IMR-90 (cell line): ENCODE measurements at regions not wholly inside any gene's neighbourhood (a gene's known extent, or its start where the extent isn't known, plus 50 kb on each side); places are given as distances from the start of the nearest gene placed in this dataset.

Source experiments
- ATAC-seq: fragments of 200-7000 bp; cut with Tn5 transposase; 2 replicates; pipeline ENCODE4 v1.9.1; 2020; ENCODE audit warnings: low read depth, mild to moderate bottlenecking, moderate library complexity
- BruUV-seq: library from RNA; stranded (reverse); fragments of 400-500 nt; replicated peaks from 2 replicates; lab custom pipeline; 2021; lab: Mats Ljungman, UMichigan
- CTCF ChIA-PET: fragments of 300-600 bp; formaldehyde crosslinking; extraction: SDS; loops from one replicate; lab custom pipeline; 2021; ENCODE audit warnings: antibody characterized with exemption; lab: Yijun Ruan, JAX
- POLR2A ChIA-PET: fragments of 300-600 bp; sonication (Branson Sonifier 250); formaldehyde crosslinking; loops from one replicate; lab custom pipeline; 2022; ENCODE audit warnings: antibody characterized with exemption; ENCODE audit not compliant: unreplicated experiment; lab: Charles Lee
- DNase-seq: peaks from one replicate; pipeline ENCODE4 v3.0.0; 2013
- H2AFZ ChIP-seq: replicated peaks from 2 replicates; pipeline ENCODE3; 2013; ENCODE audit warnings: low read length, mild to moderate bottlenecking; ENCODE audit not compliant: poor library complexity
- H2AK5ac ChIP-seq: 2 replicates; pipeline ENCODE4 v1.6.1; 2013; ENCODE audit warnings: low read depth, low read length, inconsistent platforms
- H2AK9ac ChIP-seq: replicated peaks from 2 replicates; pipeline ENCODE3; 2013; ENCODE audit warnings: mild to moderate bottlenecking, low read depth, low read length, moderate library complexity; ENCODE audit not compliant: poor library complexity
- H2BK120ac ChIP-seq: 2 replicates; pipeline ENCODE4 v1.6.1; 2013; ENCODE audit warnings: low read depth, low read length, inconsistent platforms
- H2BK15ac ChIP-seq: 3 replicates; pipeline ENCODE4 v1.6.1; 2013; ENCODE audit warnings: low read depth, low read length, inconsistent platforms
- H2BK20ac ChIP-seq: 2 replicates; pipeline ENCODE4 v1.6.1; 2013; ENCODE audit warnings: low read depth, mild to moderate bottlenecking, inconsistent platforms, low read length, moderate library complexity
- H2BK5ac ChIP-seq: 2 replicates; pipeline ENCODE4 v1.6.1; 2013; ENCODE audit warnings: mild to moderate bottlenecking, low read depth, low read length, inconsistent platforms; ENCODE audit not compliant: poor library complexity, severe bottlenecking
- H3K14ac ChIP-seq: replicated peaks from 2 replicates; pipeline ENCODE4 v1.6.1; 2013; ENCODE audit warnings: low read depth, low read length, inconsistent platforms
- H3K18ac ChIP-seq: 2 replicates; pipeline ENCODE4 v1.6.1; 2013; ENCODE audit warnings: low read depth, low read length, control low read depth
- H3K23ac ChIP-seq: 2 replicates; pipeline ENCODE4 v1.6.1; 2013; ENCODE audit warnings: low read depth, low read length, inconsistent platforms
- H3K27ac ChIP-seq: 2 replicates; pipeline ENCODE4 v1.5.1; 2013; ENCODE audit warnings: mild to moderate bottlenecking, control low read depth, low read length; ENCODE audit not compliant: insufficient read depth
- H3K27me3 ChIP-seq: 2 replicates; pipeline ENCODE4 v1.6.1; 2013; ENCODE audit warnings: low read length; ENCODE audit not compliant: control insufficient read depth, insufficient read depth
- H3K36me3 ChIP-seq: 2 replicates; pipeline ENCODE4 v1.6.1; 2013; ENCODE audit warnings: low read length, mixed read lengths; ENCODE audit not compliant: control insufficient read depth, insufficient read depth
- H3K4ac ChIP-seq: 2 replicates; pipeline ENCODE4 v1.6.1; 2013; ENCODE audit warnings: low read depth, low read length, inconsistent platforms
- H3K4me1 ChIP-seq: 2 replicates; pipeline ENCODE4 v1.6.1; 2013; ENCODE audit warnings: low read length, mixed read lengths; ENCODE audit not compliant: control insufficient read depth, insufficient read depth
- H3K4me2 ChIP-seq: 2 replicates; pipeline ENCODE4 v1.6.1; 2013; ENCODE audit warnings: low read depth, mild to moderate bottlenecking, control low read depth, low read length, moderate library complexity
- H3K4me3 ChIP-seq: 2 replicates; pipeline ENCODE4 v1.5.1; 2013; ENCODE audit warnings: low read depth, mild to moderate bottlenecking, control low read depth, low read length, moderate library complexity; ENCODE audit not compliant: insufficient read depth
- H3K56ac ChIP-seq: 2 replicates; pipeline ENCODE4 v1.6.1; 2013; ENCODE audit warnings: low read length, inconsistent platforms; ENCODE audit not compliant: insufficient read depth; ENCODE audit errors: extremely low read depth
- H3K79me1 ChIP-seq, 2 experiments: 2 replicates each; pipeline ENCODE4 v1.6.1; 2013; ENCODE audit warnings: low read length in 2 of 2, inconsistent platforms in 1 of 2, low read depth in 1 of 2
- H3K9ac ChIP-seq: 2 replicates; pipeline ENCODE4 v1.6.1; 2013; ENCODE audit warnings: low read depth, low read length, control low read depth
- H3K9me1 ChIP-seq: 2 replicates; pipeline ENCODE4 v1.6.1; 2013; ENCODE audit warnings: low read length, inconsistent platforms; ENCODE audit not compliant: insufficient read depth
- H3K9me3 ChIP-seq: 2 replicates; pipeline ENCODE4 v1.6.1; 2013; ENCODE audit warnings: low read length; ENCODE audit not compliant: control insufficient read depth, insufficient read depth
- H4K20me1 ChIP-seq: 2 replicates; pipeline ENCODE4 v1.6.1; 2013; ENCODE audit warnings: low read length, inconsistent platforms; ENCODE audit not compliant: insufficient read depth
- H4K5ac ChIP-seq: 2 replicates; pipeline ENCODE4 v1.6.1; 2013; ENCODE audit warnings: mild to moderate bottlenecking, low read depth, low read length, control low read depth
- H4K8ac ChIP-seq, 2 experiments: 2 replicates each; pipeline ENCODE4 v1.6.1; 2013; ENCODE audit warnings: low read depth in 2 of 2, low read length in 2 of 2, control low read depth in 1 of 2, inconsistent platforms in 1 of 2
- H4K91ac ChIP-seq: 2 replicates; pipeline ENCODE4 v1.6.1; 2013; ENCODE audit warnings: low read depth, low read length, inconsistent platforms; ENCODE audit not compliant: insufficient read depth
- FOS ChIP-seq: fragments of 150-350 bp; IDR thresholded peaks from 2 replicates; pipeline ENCODE4 v1.6.1; 2016; ENCODE audit warnings: low read depth, low read length
- MAFK ChIP-seq: IDR thresholded peaks from 2 replicates; pipeline ENCODE4 v1.6.1; 2012; ENCODE audit warnings: low read depth, low read length, improper control_type of control experiment
- MAZ ChIP-seq: IDR thresholded peaks from 2 replicates; pipeline ENCODE4 v1.6.1; 2012; ENCODE audit warnings: low read depth, mild to moderate bottlenecking, low read length, improper control_type of control experiment, moderate library complexity, borderline replicate concordance
- MXI1 ChIP-seq: IDR thresholded peaks from 2 replicates; pipeline ENCODE4 v1.6.1; 2012; ENCODE audit warnings: low read depth, mild to moderate bottlenecking, low read length, moderate library complexity, borderline replicate concordance
- NFE2L2 ChIP-seq: fragments of 150-350 bp; IDR thresholded peaks from 2 replicates; pipeline ENCODE4 v1.6.1; 2016; ENCODE audit warnings: low read depth, mild to moderate bottlenecking, low read length
- RCOR1 ChIP-seq: IDR thresholded peaks from 2 replicates; pipeline ENCODE4 v1.6.1; 2012; ENCODE audit warnings: mild to moderate bottlenecking, low read length, improper control_type of control experiment; ENCODE audit not compliant: insufficient replicate concordance
- RFX5 ChIP-seq: IDR thresholded peaks from 2 replicates; pipeline ENCODE4 v1.8.0; 2012; ENCODE audit warnings: low read depth, mild to moderate bottlenecking, low read length, moderate library complexity
- SMC3 ChIP-seq: fragments of 150-350 bp; IDR thresholded peaks from 2 replicates; pipeline ENCODE4 v1.6.1; 2016; ENCODE audit warnings: low read depth, mild to moderate bottlenecking, antibody characterized with exemption, low read length, moderate library complexity
- WGBS, 2 experiments: methylation state at CpG; one replicate each; pipeline versions ENCODE4 v1.1.5 to v1.1.7; 2013; ENCODE audit warnings: missing lambda C conversion rate in 2 of 2; ENCODE audit not compliant: insufficient read length in 1 of 2; ENCODE audit errors: extremely low coverage in 2 of 2; 5-methylcytosine and 5-hydroxymethylcytosine counted together
- dilution Hi-C: fragments of 300-500 bp; cut with HindIII; formaldehyde crosslinking; loops from one replicate; pipeline ENCODE4 v1.14.3; 2018; ENCODE audit warnings: low sequenced_read_pairs; ENCODE audit not compliant: unreplicated experiment
- in situ Hi-C: fragments of 300-500 bp; cut with MboI; formaldehyde crosslinking; loops from 3 replicates; pipeline ENCODE4 v1.14.3; 2019; ENCODE audit warnings: low sequenced_read_pairs, inconsistent platforms, mixed read lengths
- intact Hi-C: fragments of 100-400 bp; cut with micrococcal nuclease; formaldehyde crosslinking; loops from 2 replicates; pipeline ENCODE4 v1.10.0; 2022
- TF ChIP-seq, protein P1 (sequence below): conservative IDR thresholded peaks from 2 replicates; pipeline ENCODE4 v1.5.1; 2012; ENCODE audit warnings: mild to moderate bottlenecking, low read depth, low read length, improper control_type of control experiment
- TF ChIP-seq, protein P2 (sequence below): fragments of 150-350 bp; IDR thresholded peaks from 2 replicates; pipeline ENCODE4 v1.6.1; 2016; ENCODE audit warnings: low read depth, mild to moderate bottlenecking, low read length, moderate library complexity, borderline replicate concordance

GRCh38 chr12:87253157-87253556 is 776.0 kb downstream of the C12orf50 start:
- Histone ChIP-seq H2BK5ac (no peak overlapping the region), H3K56ac (no peak overlapping the region), H3K14ac (no peak overlapping the region), H3K23ac (no peak overlapping the region), H3K4ac (no peak overlapping the region), H4K8ac (no peak overlapping the region), H2AK5ac (no peak overlapping the region), H3K9me1 (no peaks in the 10 kb centered on the region; the same call in 1 of the 2 replicates), H3K9ac (no peak overlapping the region), H3K9me3 (no peaks in the 10 kb centered on the region), H3K4me2 (no peak overlapping the region), H3K27ac (no peak overlapping the region), H4K5ac (no peak overlapping the region), H2AK9ac (no peak overlapping the region), H2BK20ac (no peak overlapping the region), H2BK15ac (no peak overlapping the region), H2BK120ac (no peak overlapping the region), H3K18ac (no peak overlapping the region), H4K91ac (no peak overlapping the region), H4K20me1 (no peaks in the 10 kb centered on the region), H3K79me1 (no peaks in the 10 kb centered on the region), H3K36me3 (no peaks in the 10 kb centered on the region), H3K27me3 (no peaks in the 10 kb centered on the region), H3K4me1 (no peaks in the 10 kb centered on the region), H2AFZ (no peak overlapping the region), H3K4me3 (no peak overlapping the region)
- dilution Hi-C loops, result no loop called here
- ChIA-PET POLR2A (no interaction called here), CTCF (no interaction called here)
- WGBS, 2 experiments, result no CpG with 5 or more reads among the region's 2 CpGs
- no peak for ATAC-seq
- no TSS peak for BruUV-seq
- in situ Hi-C loops, result no loop called here
- intact Hi-C loops, result no loop called here
- no peak for DNase-seq
- TF ChIP-seq NFE2L2 (no peak), MAFK (no peak), MAZ (no peak), SMC3 (no peak), FOS (no peak), RFX5 (no peak), MXI1 (no peak), RCOR1 (no peak)
- TF ChIP-seq, protein P1, sequence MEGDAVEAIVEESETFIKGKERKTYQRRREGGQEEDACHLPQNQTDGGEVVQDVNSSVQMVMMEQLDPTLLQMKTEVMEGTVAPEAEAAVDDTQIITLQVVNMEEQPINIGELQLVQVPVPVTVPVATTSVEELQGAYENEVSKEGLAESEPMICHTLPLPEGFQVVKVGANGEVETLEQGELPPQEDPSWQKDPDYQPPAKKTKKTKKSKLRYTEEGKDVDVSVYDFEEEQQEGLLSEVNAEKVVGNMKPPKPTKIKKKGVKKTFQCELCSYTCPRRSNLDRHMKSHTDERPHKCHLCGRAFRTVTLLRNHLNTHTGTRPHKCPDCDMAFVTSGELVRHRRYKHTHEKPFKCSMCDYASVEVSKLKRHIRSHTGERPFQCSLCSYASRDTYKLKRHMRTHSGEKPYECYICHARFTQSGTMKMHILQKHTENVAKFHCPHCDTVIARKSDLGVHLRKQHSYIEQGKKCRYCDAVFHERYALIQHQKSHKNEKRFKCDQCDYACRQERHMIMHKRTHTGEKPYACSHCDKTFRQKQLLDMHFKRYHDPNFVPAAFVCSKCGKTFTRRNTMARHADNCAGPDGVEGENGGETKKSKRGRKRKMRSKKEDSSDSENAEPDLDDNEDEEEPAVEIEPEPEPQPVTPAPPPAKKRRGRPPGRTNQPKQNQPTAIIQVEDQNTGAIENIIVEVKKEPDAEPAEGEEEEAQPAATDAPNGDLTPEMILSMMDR, result no peak
- TF ChIP-seq, protein P2, sequence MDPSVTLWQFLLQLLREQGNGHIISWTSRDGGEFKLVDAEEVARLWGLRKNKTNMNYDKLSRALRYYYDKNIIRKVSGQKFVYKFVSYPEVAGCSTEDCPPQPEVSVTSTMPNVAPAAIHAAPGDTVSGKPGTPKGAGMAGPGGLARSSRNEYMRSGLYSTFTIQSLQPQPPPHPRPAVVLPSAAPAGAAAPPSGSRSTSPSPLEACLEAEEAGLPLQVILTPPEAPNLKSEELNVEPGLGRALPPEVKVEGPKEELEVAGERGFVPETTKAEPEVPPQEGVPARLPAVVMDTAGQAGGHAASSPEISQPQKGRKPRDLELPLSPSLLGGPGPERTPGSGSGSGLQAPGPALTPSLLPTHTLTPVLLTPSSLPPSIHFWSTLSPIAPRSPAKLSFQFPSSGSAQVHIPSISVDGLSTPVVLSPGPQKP, result no peak
